HEK293 (cell line): ENCODE measurements at regions not wholly inside any gene's neighbourhood (a gene's known extent, or its start where the extent isn't known, plus 50 kb on each side); places are given as distances from the start of the nearest gene placed in this dataset.

Experiments used
- CTCF ChIA-PET: fragments of 350-600 bp; formaldehyde crosslinking; extraction: SDS; loops from one replicate; lab custom pipeline; 2021; ENCODE audit warnings: antibody characterized with exemption; lab: Yijun Ruan, JAX
- POLR2A ChIA-PET: fragments of 300-600 bp; formaldehyde crosslinking; extraction: SDS; loops from one replicate; lab custom pipeline; 2020; ENCODE audit warnings: antibody characterized with exemption, inconsistent platforms; lab: Yijun Ruan, JAX
- H3K27ac ChIP-seq: fragments of 200-500 bp; sonication (Bioruptor generic); 2 replicates; pipeline ENCODE4 v1.5.1; 2014; ENCODE audit warnings: low read depth, low read length, control low read depth, inconsistent platforms; ENCODE audit errors: extremely low read depth
- H3K36me3 ChIP-seq, 2 experiments: fragments of 200-500 bp in 1 of 2; sonication (Bioruptor generic) in 1 of 2; 1 replicate in 1 of 2; 2 replicates in 1 of 2; pipeline ENCODE4 v1.5.1; 2014 to 2017; ENCODE audit warnings: inconsistent platforms in 2 of 2, low read length in 2 of 2; ENCODE audit not compliant: control insufficient read depth in 2 of 2, insufficient read depth in 1 of 2
- H3K4me1 ChIP-seq: fragments of 200-500 bp; sonication (Bioruptor generic); 2 replicates; pipeline ENCODE4 v1.5.1; 2014; ENCODE audit warnings: mild to moderate bottlenecking, low read length, inconsistent platforms; ENCODE audit not compliant: control insufficient read depth, insufficient read depth
- H3K4me3 ChIP-seq: 2 replicates; pipeline ENCODE4 v1.5.1; 2011; ENCODE audit warnings: low read depth, mild to moderate bottlenecking, control low read depth, low read length, moderate library complexity
- H3K9me3 ChIP-seq: fragments of 200-500 bp; sonication (Bioruptor generic); 2 replicates; pipeline ENCODE4 v1.5.1; 2014; ENCODE audit warnings: low read depth, low read length, inconsistent platforms; ENCODE audit not compliant: control insufficient read depth, insufficient read depth
- GLIS1 ChIP-seq: fragments of 450-650 bp; formaldehyde crosslinking; IDR thresholded peaks from 2 replicates; pipeline ENCODE4 v1.5.1; 2016; ENCODE audit warnings: missing biosample characterization, missing genetic modification characterization
- HIC1 ChIP-seq: fragments of 450-650 bp; formaldehyde crosslinking; IDR thresholded peaks from 2 replicates; pipeline ENCODE4 v1.5.1; 2016; ENCODE audit warnings: missing biosample characterization, missing genetic modification characterization
- MYNN ChIP-seq: fragments of 450-650 bp; formaldehyde crosslinking; IDR thresholded peaks from 2 replicates; pipeline ENCODE4 v1.5.1; 2016; ENCODE audit warnings: missing biosample characterization, missing genetic modification characterization, borderline replicate concordance
- PBX3 ChIP-seq: sonication (generic); formaldehyde crosslinking; IDR thresholded peaks from 2 replicates; pipeline ENCODE4 v1.8.1; 2022; ENCODE audit warnings: mild to moderate bottlenecking, moderate library complexity, missing genetic modification reagents
- ZBTB10 ChIP-seq: fragments of 450-650 bp; formaldehyde crosslinking; IDR thresholded peaks from 2 replicates; pipeline ENCODE4 v1.5.1; 2016; ENCODE audit warnings: missing biosample characterization, missing genetic modification characterization
- ZBTB8A ChIP-seq: fragments of 450-650 bp; formaldehyde crosslinking; IDR thresholded peaks from 2 replicates; pipeline ENCODE4 v1.5.1; 2016; ENCODE audit warnings: missing biosample characterization, missing genetic modification characterization
- ZNF10 ChIP-seq: fragments of 450-650 bp; formaldehyde crosslinking; IDR thresholded peaks from 2 replicates; pipeline ENCODE4 v1.5.1; 2017; ENCODE audit warnings: missing biosample characterization, missing genetic modification characterization
- ZNF112 ChIP-seq: fragments of 450-650 bp; formaldehyde crosslinking; IDR thresholded peaks from 2 replicates; pipeline ENCODE4 v1.5.0; 2017; ENCODE audit warnings: missing biosample characterization, missing genetic modification characterization
- ZNF157 ChIP-seq: fragments of 450-650 bp; formaldehyde crosslinking; IDR thresholded peaks from 2 replicates; pipeline ENCODE4 v1.5.1; 2016; ENCODE audit warnings: missing biosample characterization, missing genetic modification characterization
- ZNF169 ChIP-seq: fragments of 450-650 bp; formaldehyde crosslinking; IDR thresholded peaks from 2 replicates; pipeline ENCODE4 v1.5.1; 2016; ENCODE audit warnings: missing biosample characterization, missing genetic modification characterization
- ZNF174 ChIP-seq: fragments of 450-650 bp; formaldehyde crosslinking; IDR thresholded peaks from 2 replicates; pipeline ENCODE4 v1.5.0; 2017; ENCODE audit warnings: missing biosample characterization, mild to moderate bottlenecking, missing genetic modification characterization
- ZNF239 ChIP-seq: fragments of 450-650 bp; formaldehyde crosslinking; IDR thresholded peaks from 2 replicates; pipeline ENCODE4 v1.5.1; 2016; ENCODE audit warnings: missing biosample characterization, missing genetic modification characterization
- ZNF248 ChIP-seq: fragments of 450-650 bp; formaldehyde crosslinking; IDR thresholded peaks from 2 replicates; pipeline ENCODE4 v1.5.1; 2017; ENCODE audit warnings: missing biosample characterization, missing genetic modification characterization
- ZNF26 ChIP-seq: fragments of 450-650 bp; formaldehyde crosslinking; IDR thresholded peaks from 2 replicates; pipeline ENCODE4 v1.5.1; 2016; ENCODE audit warnings: missing biosample characterization, missing genetic modification characterization
- ZNF292 ChIP-seq: fragments of 450-650 bp; formaldehyde crosslinking; IDR thresholded peaks from 2 replicates; pipeline ENCODE4 v1.5.1; 2016; ENCODE audit warnings: low read depth, missing biosample characterization, missing genetic modification characterization, borderline replicate concordance
- ZNF350 ChIP-seq: fragments of 450-650 bp; formaldehyde crosslinking; IDR thresholded peaks from 2 replicates; pipeline ENCODE4 v1.5.0; 2017; ENCODE audit warnings: missing biosample characterization, mild to moderate bottlenecking, missing genetic modification characterization
- ZNF391 ChIP-seq: fragments of 450-650 bp; formaldehyde crosslinking; IDR thresholded peaks from 2 replicates; pipeline ENCODE4 v1.5.1; 2016; ENCODE audit warnings: low read depth, missing biosample characterization, missing genetic modification characterization, borderline replicate concordance
- ZNF404 ChIP-seq: fragments of 450-650 bp; formaldehyde crosslinking; IDR thresholded peaks from 2 replicates; pipeline ENCODE4 v1.5.1; 2017; ENCODE audit warnings: missing biosample characterization, missing genetic modification characterization
- ZNF501 ChIP-seq: fragments of 450-650 bp; formaldehyde crosslinking; IDR thresholded peaks from 2 replicates; pipeline ENCODE4 v1.5.1; 2016; ENCODE audit warnings: missing biosample characterization, missing genetic modification characterization
- ZNF701 ChIP-seq: fragments of 450-650 bp; formaldehyde crosslinking; IDR thresholded peaks from 2 replicates; pipeline ENCODE4 v1.5.1; 2016; ENCODE audit warnings: missing biosample characterization, missing genetic modification characterization
- ZNF747 ChIP-seq: fragments of 450-650 bp; formaldehyde crosslinking; IDR thresholded peaks from 2 replicates; pipeline ENCODE4 v1.5.1; 2016; ENCODE audit warnings: missing biosample characterization, missing genetic modification characterization
- ZSCAN4 ChIP-seq: fragments of 450-650 bp; formaldehyde crosslinking; IDR thresholded peaks from 2 replicates; pipeline ENCODE4 v1.5.1; 2017; ENCODE audit warnings: missing biosample characterization, missing genetic modification characterization

GRCh38 chr5:167208911-167209310, 1082.5 kb upstream of the WWC1 start:
- Histone ChIP-seq H3K4me1 (no peaks in the 10 kb centered on the region), H3K4me3 (no peak overlapping the region), H3K36me3 (no peaks in the 10 kb centered on the region), H3K9me3 (no peaks in the 10 kb centered on the region), H3K27ac (no peak overlapping the region)
- TF ChIP-seq ZNF248 (tag by site-specific recombination) (no peak), ZSCAN4 (tag by site-specific recombination) (no peak), ZNF292 (no peak), MYNN (tag by site-specific recombination) (no peak), ZNF404 (tag by site-specific recombination) (no peak), ZNF174 (tag by site-specific recombination) (no peak), HIC1 (tag by site-specific recombination) (no peak)
- POLR2A ChIA-PET, result no interaction called here
- CTCF ChIA-PET, result interaction anchor here (0.6 to 1.1 kb wide), 2 partner anchors 111 to 357 kb away, joined by 3 read pairs; no protein-coding TSS in a partner anchor

- POLR2A ChIA-PET, result no interaction called here
These were observed 1074.2 kb upstream of the WWC1 start for GRCh38 chr5:167217097-167217743.

More at GRCh38 chr5:167217097-167217743, 1074.2 kb upstream of the WWC1 start:
- CTCF ChIA-PET, result no interaction called here
- Histone ChIP-seq H3K4me1 (no peaks in the 10 kb centered on the region), H3K27ac (no peak overlapping the region), H3K9me3 (no peaks in the 10 kb centered on the region), H3K36me3 (no peaks in the 10 kb centered on the region), H3K4me3 (no peak overlapping the region)
- TF ChIP-seq ZBTB8A (tag by site-specific recombination) (no peak), ZNF112 (tag by site-specific recombination) (no peak), ZNF391 (tag by site-specific recombination) (no peak), ZNF26 (tag by site-specific recombination) (no peak), ZNF10 (tag by site-specific recombination) (no peak), PBX3 (CRISPR knock-in tag) (no peak), ZNF701 (tag by site-specific recombination) (no peak), ZNF157 (tag by site-specific recombination) (no peak), ZNF350 (tag by site-specific recombination) (no peak), ZNF501 (tag by site-specific recombination) (no peak), ZNF747 (tag by site-specific recombination) (no peak), GLIS1 (no peak), ZNF169 (tag by site-specific recombination) (no peak), ZNF239 (tag by site-specific recombination) (no peak), ZBTB10 (tag by site-specific recombination) (no peak)
